HEK293 (cell line): ENCODE measurements at regions not wholly inside any gene's neighbourhood (a gene's known extent, or its start where the extent isn't known, plus 50 kb on each side); places are given as distances from the start of the nearest gene placed in this dataset.

Source experiments
- CTCF ChIA-PET: fragments of 350-600 bp; formaldehyde crosslinking; extraction: SDS; loops from one replicate; lab custom pipeline; 2021; ENCODE audit warnings: antibody characterized with exemption; lab: Yijun Ruan, JAX
- POLR2A ChIA-PET: fragments of 300-600 bp; formaldehyde crosslinking; extraction: SDS; loops from one replicate; lab custom pipeline; 2020; ENCODE audit warnings: antibody characterized with exemption, inconsistent platforms; lab: Yijun Ruan, JAX
- H3K27ac ChIP-seq: fragments of 200-500 bp; sonication (Bioruptor generic); 2 replicates; pipeline ENCODE4 v1.5.1; 2014; ENCODE audit warnings: low read depth, low read length, control low read depth, inconsistent platforms; ENCODE audit errors: extremely low read depth
- H3K36me3 ChIP-seq, 2 experiments: fragments of 200-500 bp in 1 of 2; sonication (Bioruptor generic) in 1 of 2; 1 replicate in 1 of 2; 2 replicates in 1 of 2; pipeline ENCODE4 v1.5.1; 2014 to 2017; ENCODE audit warnings: inconsistent platforms in 2 of 2, low read length in 2 of 2; ENCODE audit not compliant: control insufficient read depth in 2 of 2, insufficient read depth in 1 of 2
- H3K4me1 ChIP-seq: fragments of 200-500 bp; sonication (Bioruptor generic); 2 replicates; pipeline ENCODE4 v1.5.1; 2014; ENCODE audit warnings: mild to moderate bottlenecking, low read length, inconsistent platforms; ENCODE audit not compliant: control insufficient read depth, insufficient read depth
- H3K4me3 ChIP-seq: 2 replicates; pipeline ENCODE4 v1.5.1; 2011; ENCODE audit warnings: low read depth, mild to moderate bottlenecking, control low read depth, low read length, moderate library complexity
- H3K9me3 ChIP-seq: fragments of 200-500 bp; sonication (Bioruptor generic); 2 replicates; pipeline ENCODE4 v1.5.1; 2014; ENCODE audit warnings: low read depth, low read length, inconsistent platforms; ENCODE audit not compliant: control insufficient read depth, insufficient read depth
- IKZF3 ChIP-seq: fragments of 450-650 bp; IDR thresholded peaks from 2 replicates; pipeline ENCODE4 v1.5.0; 2018; ENCODE audit warnings: missing biosample characterization, mild to moderate bottlenecking, missing genetic modification characterization, moderate library complexity
- ZNF112 ChIP-seq: fragments of 450-650 bp; formaldehyde crosslinking; IDR thresholded peaks from 2 replicates; pipeline ENCODE4 v1.5.0; 2017; ENCODE audit warnings: missing biosample characterization, missing genetic modification characterization
- ZNF19 ChIP-seq: fragments of 450-650 bp; formaldehyde crosslinking; IDR thresholded peaks from 2 replicates; pipeline ENCODE4; 2016; ENCODE audit warnings: missing biosample characterization, missing genetic modification characterization, low read depth
- ZNF404 ChIP-seq: fragments of 450-650 bp; formaldehyde crosslinking; IDR thresholded peaks from 2 replicates; pipeline ENCODE4 v1.5.1; 2017; ENCODE audit warnings: missing biosample characterization, missing genetic modification characterization
- ZNF48 ChIP-seq: fragments of 450-650 bp; formaldehyde crosslinking; IDR thresholded peaks from 2 replicates; pipeline ENCODE4 v1.5.1; 2016; ENCODE audit warnings: missing biosample characterization, missing genetic modification characterization
- ZNF518A ChIP-seq: fragments of 450-650 bp; formaldehyde crosslinking; conservative IDR thresholded peaks from 2 replicates; pipeline ENCODE4 v1.5.1; 2016; ENCODE audit warnings: low read depth, missing biosample characterization, missing genetic modification characterization
- ZNF530 ChIP-seq: fragments of 450-650 bp; formaldehyde crosslinking; IDR thresholded peaks from 2 replicates; pipeline ENCODE4 v1.5.1; 2016; ENCODE audit warnings: low read depth, missing biosample characterization, missing genetic modification characterization
- ZNF600 ChIP-seq: fragments of 450-650 bp; formaldehyde crosslinking; IDR thresholded peaks from 2 replicates; pipeline ENCODE4 v1.5.1; 2016; ENCODE audit warnings: missing biosample characterization, missing genetic modification characterization
- ZNF76 ChIP-seq: fragments of 450-650 bp; formaldehyde crosslinking; IDR thresholded peaks from 2 replicates; pipeline ENCODE4; 2016; ENCODE audit warnings: low read depth, missing biosample characterization, missing genetic modification characterization, borderline replicate concordance
- ZNF777 ChIP-seq: fragments of 450-650 bp; formaldehyde crosslinking; IDR thresholded peaks from 2 replicates; pipeline ENCODE4 v1.5.1; 2017; ENCODE audit warnings: missing biosample characterization, missing genetic modification characterization, borderline replicate concordance
- ZSCAN23 ChIP-seq: fragments of 450-650 bp; formaldehyde crosslinking; IDR thresholded peaks from 2 replicates; pipeline ENCODE4 v1.5.1; 2016; ENCODE audit warnings: missing biosample characterization, missing genetic modification characterization
- TF ChIP-seq, protein P1 (sequence below): fragments of 450-650 bp; formaldehyde crosslinking; IDR thresholded peaks from 2 replicates; pipeline ENCODE4 v1.5.1; 2016; ENCODE audit warnings: missing biosample characterization, missing genetic modification characterization, borderline replicate concordance
- TF ChIP-seq, protein P2 (sequence below): IDR thresholded peaks from 2 replicates; pipeline ENCODE4 v1.6.1; 2011; ENCODE audit warnings: mild to moderate bottlenecking, low read depth, low read length, borderline replicate concordance

- no peaks in the 10 kb centered on the region for H3K9me3 ChIP-seq
These were observed 221.9 kb upstream of the GBE1 start for GRCh38 chr3:81983382-81983781.

GRCh38 chr3:81980596-81981494, 219.4 kb upstream of the GBE1 start:
- Histone ChIP-seq H3K4me3 (no peak overlapping the region), H3K9me3 (no peaks in the 10 kb centered on the region), H3K36me3 (no peaks in the 10 kb centered on the region), H3K4me1 (no peaks in the 10 kb centered on the region), H3K27ac (no peak overlapping the region)
- ChIA-PET CTCF (no interaction called here), POLR2A (no interaction called here)
- TF ChIP-seq ZNF530 (no peak), ZSCAN23 (tag by site-specific recombination) (no peak), ZNF777 (tag by site-specific recombination) (no peak)
- TF ChIP-seq, protein P1, sequence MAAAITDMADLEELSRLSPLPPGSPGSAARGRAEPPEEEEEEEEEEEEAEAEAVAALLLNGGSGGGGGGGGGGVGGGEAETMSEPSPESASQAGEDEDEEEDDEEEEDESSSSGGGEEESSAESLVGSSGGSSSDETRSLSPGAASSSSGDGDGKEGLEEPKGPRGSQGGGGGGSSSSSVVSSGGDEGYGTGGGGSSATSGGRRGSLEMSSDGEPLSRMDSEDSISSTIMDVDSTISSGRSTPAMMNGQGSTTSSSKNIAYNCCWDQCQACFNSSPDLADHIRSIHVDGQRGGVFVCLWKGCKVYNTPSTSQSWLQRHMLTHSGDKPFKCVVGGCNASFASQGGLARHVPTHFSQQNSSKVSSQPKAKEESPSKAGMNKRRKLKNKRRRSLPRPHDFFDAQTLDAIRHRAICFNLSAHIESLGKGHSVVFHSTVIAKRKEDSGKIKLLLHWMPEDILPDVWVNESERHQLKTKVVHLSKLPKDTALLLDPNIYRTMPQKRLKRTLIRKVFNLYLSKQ (tag by site-specific recombination), result no peak

More at GRCh38 chr3:81983382-81983781, 221.9 kb upstream of the GBE1 start:
- TF ChIP-seq ZNF19 (tag by site-specific recombination), result no peak
- no peak for TF ChIP-seq ZNF112 (tag by site-specific recombination)
- TF ChIP-seq ZNF518A (tag by site-specific recombination), result no peak
- no peak for TF ChIP-seq ZNF404 (tag by site-specific recombination)
- TF ChIP-seq, protein P2, sequence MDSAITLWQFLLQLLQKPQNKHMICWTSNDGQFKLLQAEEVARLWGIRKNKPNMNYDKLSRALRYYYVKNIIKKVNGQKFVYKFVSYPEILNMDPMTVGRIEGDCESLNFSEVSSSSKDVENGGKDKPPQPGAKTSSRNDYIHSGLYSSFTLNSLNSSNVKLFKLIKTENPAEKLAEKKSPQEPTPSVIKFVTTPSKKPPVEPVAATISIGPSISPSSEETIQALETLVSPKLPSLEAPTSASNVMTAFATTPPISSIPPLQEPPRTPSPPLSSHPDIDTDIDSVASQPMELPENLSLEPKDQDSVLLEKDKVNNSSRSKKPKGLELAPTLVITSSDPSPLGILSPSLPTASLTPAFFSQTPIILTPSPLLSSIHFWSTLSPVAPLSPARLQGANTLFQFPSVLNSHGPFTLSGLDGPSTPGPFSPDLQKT, result no peak
- no peak for TF ChIP-seq ZNF76 (tag by site-specific recombination)
- no peak for TF ChIP-seq ZNF48 (tag by site-specific recombination)
- no peak for TF ChIP-seq ZNF600 (tag by site-specific recombination)
- TF ChIP-seq IKZF3 (tag by site-specific recombination), result no peak
- ChIA-PET CTCF (no interaction called here), POLR2A (no interaction called here)
- Histone ChIP-seq H3K36me3 (no peaks in the 10 kb centered on the region), H3K27ac (no peak overlapping the region), H3K4me3 (no peak overlapping the region), H3K4me1 (no peaks in the 10 kb centered on the region)
